HG03025 (cell line): ENCODE measurements at regions not wholly inside any gene's neighbourhood (a gene's known extent, or its start where the extent isn't known, plus 50 kb on each side); places are given as distances from the start of the nearest gene placed in this dataset.
"Not testable (repeated sequence)": the region's sequence is repeated elsewhere in the genome, so short reads cannot be mapped to it uniquely, and the experiment has no call there.

ENCODE experiments used
- ATAC-seq: cut with Tn5 transposase; IDR thresholded peaks from one replicate; pipeline ENCODE4 v1.9.1; 2021; ENCODE audit warnings: mild to moderate bottlenecking, moderate library complexity; ENCODE audit not compliant: unreplicated experiment, low FRiP score

GRCh38 chrX:121169099-121170035 lies 122.0 kb downstream of the GLUD2 start:
- ATAC-seq, result no peak

- ATAC-seq, result no peak
Observed at GRCh38 chrX:121172703-121173102, 125.3 kb downstream of the GLUD2 start.

GRCh38 chrX:121179972-121180371 lies 132.6 kb downstream of the GLUD2 start:
- no peak for ATAC-seq

- ATAC-seq, result no peak
Observed at GRCh38 chrX:121191779-121192178, 144.4 kb downstream of the GLUD2 start.

GRCh38 chrX:121195719-121196118 lies 148.3 kb downstream of the GLUD2 start:
- ATAC-seq, result no peak

GRCh38 chrX:121196872-121197444 lies 149.5 kb downstream of the GLUD2 start:
- ATAC-seq, result not testable (repeated sequence)

- ATAC-seq, result no peak
Observed at GRCh38 chrX:121208563-121208962, 161.2 kb downstream of the GLUD2 start.

GRCh38 chrX:121216641-121217374 lies 169.4 kb downstream of the GLUD2 start:
- ATAC-seq, result no peak

- no peak for ATAC-seq
Observed at GRCh38 chrX:121221322-121221977, 174.0 kb downstream of the GLUD2 start.

GRCh38 chrX:121227888-121228287 lies 180.5 kb downstream of the GLUD2 start:
- no peak for ATAC-seq

GRCh38 chrX:121231566-121232358 lies 184.4 kb downstream of the GLUD2 start:
- ATAC-seq, result no peak

- no peak for ATAC-seq
Observed at GRCh38 chrX:121236040-121236439, 188.6 kb downstream of the GLUD2 start.

GRCh38 chrX:121238093-121238492 lies 190.7 kb downstream of the GLUD2 start:
- ATAC-seq, result no peak

GRCh38 chrX:121244511-121244910 lies 197.1 kb downstream of the GLUD2 start:
- ATAC-seq, result no peak

- ATAC-seq, result no peak
Observed at GRCh38 chrX:121245763-121246162, 198.4 kb downstream of the GLUD2 start.

GRCh38 chrX:121254336-121254735 lies 206.9 kb downstream of the GLUD2 start:
- ATAC-seq, result no peak

GRCh38 chrX:121256647-121257046 lies 209.2 kb downstream of the GLUD2 start:
- ATAC-seq, result no peak

GRCh38 chrX:121258545-121258944 lies 211.1 kb downstream of the GLUD2 start:
- ATAC-seq, result no peak

GRCh38 chrX:121259170-121259569 lies 211.8 kb downstream of the GLUD2 start:
- ATAC-seq, result no peak
